GM23338 (cell line): ENCODE measurements at regions not wholly inside any gene's neighbourhood (a gene's known extent, or its start where the extent isn't known, plus 50 kb on each side); places are given as distances from the start of the nearest gene placed in this dataset.

Experiments used
- CREB1 ChIP-seq: fragments of 250-450 bp; sonication (Bioruptor Pico); IDR thresholded peaks from 2 replicates; pipeline ENCODE4 v1.5.0; 2020; ENCODE audit warnings: low read depth, mild to moderate bottlenecking, moderate library complexity
- EZH2 ChIP-seq: fragments of 200-600 bp; sonication (generic); IDR thresholded peaks from one replicate; pipeline ENCODE4 v1.8.0; 2017; ENCODE audit warnings: antibody characterized with exemption, mild to moderate bottlenecking, low read depth; ENCODE audit not compliant: unreplicated experiment
- EZH2phosphoT487 ChIP-seq: fragments of 200-600 bp; sonication (generic); IDR thresholded peaks from one replicate; pipeline ENCODE4 v1.8.1; 2018; ENCODE audit warnings: antibody characterized with exemption; ENCODE audit not compliant: unreplicated experiment
- NANOG ChIP-seq: IDR thresholded peaks from 2 replicates; pipeline ENCODE4 v1.6.1; 2016; ENCODE audit warnings: antibody characterized with exemption, borderline replicate concordance
- POLR2AphosphoS5 ChIP-seq: IDR thresholded peaks from 2 replicates; pipeline ENCODE4 v1.6.1; 2016; ENCODE audit warnings: antibody characterized with exemption, low read depth
- STAT1 ChIP-seq: IDR thresholded peaks from one replicate; pipeline ENCODE4 v1.6.1; 2016; ENCODE audit warnings: antibody characterized with exemption; ENCODE audit not compliant: unreplicated experiment
- ZNF114 ChIP-seq: fragments of 250-450 bp; sonication (Bioruptor Pico); IDR thresholded peaks from 2 replicates; pipeline ENCODE4 v1.5.0; 2020; ENCODE audit warnings: mild to moderate bottlenecking, moderate library complexity
- ZNF331 ChIP-seq: fragments of 250-450 bp; sonication (Bioruptor Pico); IDR thresholded peaks from 2 replicates; pipeline ENCODE4 v1.5.0; 2020; ENCODE audit warnings: low read depth, mild to moderate bottlenecking, moderate library complexity
- TF ChIP-seq, protein P1 (sequence below), 2 experiments: fragments of 200-600 bp in 1 of 2; sonication (generic) in 1 of 2; conservative IDR thresholded peaks; 2 replicates each; pipeline versions ENCODE4 v1.5.1 to v1.6.1; 2016 to 2017; ENCODE audit warnings: antibody characterized with exemption in 2 of 2, low read depth in 2 of 2, mild to moderate bottlenecking in 2 of 2, moderate library complexity in 1 of 2
- TF ChIP-seq, protein P2 (sequence below): IDR thresholded peaks from 2 replicates; pipeline ENCODE4 v1.6.1; 2016; ENCODE audit warnings: antibody characterized with exemption
- TF ChIP-seq, protein P3 (sequence below): IDR thresholded peaks from one replicate; pipeline ENCODE4 v1.6.1; 2018; ENCODE audit warnings: antibody characterized with exemption; ENCODE audit not compliant: unreplicated experiment
- TF ChIP-seq, protein P4 (sequence below): fragments of 250-450 bp; sonication (Bioruptor Pico); IDR thresholded peaks from 2 replicates; pipeline ENCODE4 v1.5.0; 2020; ENCODE audit warnings: mild to moderate bottlenecking, moderate library complexity

DNA sequence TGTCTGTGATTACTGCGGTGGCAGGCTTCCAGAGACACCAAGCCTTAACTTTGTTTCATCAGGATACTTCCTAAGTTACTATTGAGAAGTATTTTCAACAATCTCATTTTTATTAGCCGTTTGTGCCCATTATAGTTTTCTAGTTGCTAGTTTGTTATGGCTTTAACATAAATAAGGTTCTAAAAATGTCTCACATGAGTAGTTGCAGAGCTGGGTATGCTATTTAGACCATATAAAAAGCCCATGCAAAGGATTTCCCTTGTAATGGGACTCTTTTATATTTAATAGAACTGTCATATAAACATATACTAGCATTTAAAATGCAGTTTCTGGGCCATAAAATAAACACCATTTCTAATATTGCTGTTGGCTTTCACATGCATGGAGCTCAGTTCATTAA is 205.3 kb upstream of the TCF21 start:
- TF ChIP-seq, protein P1, sequence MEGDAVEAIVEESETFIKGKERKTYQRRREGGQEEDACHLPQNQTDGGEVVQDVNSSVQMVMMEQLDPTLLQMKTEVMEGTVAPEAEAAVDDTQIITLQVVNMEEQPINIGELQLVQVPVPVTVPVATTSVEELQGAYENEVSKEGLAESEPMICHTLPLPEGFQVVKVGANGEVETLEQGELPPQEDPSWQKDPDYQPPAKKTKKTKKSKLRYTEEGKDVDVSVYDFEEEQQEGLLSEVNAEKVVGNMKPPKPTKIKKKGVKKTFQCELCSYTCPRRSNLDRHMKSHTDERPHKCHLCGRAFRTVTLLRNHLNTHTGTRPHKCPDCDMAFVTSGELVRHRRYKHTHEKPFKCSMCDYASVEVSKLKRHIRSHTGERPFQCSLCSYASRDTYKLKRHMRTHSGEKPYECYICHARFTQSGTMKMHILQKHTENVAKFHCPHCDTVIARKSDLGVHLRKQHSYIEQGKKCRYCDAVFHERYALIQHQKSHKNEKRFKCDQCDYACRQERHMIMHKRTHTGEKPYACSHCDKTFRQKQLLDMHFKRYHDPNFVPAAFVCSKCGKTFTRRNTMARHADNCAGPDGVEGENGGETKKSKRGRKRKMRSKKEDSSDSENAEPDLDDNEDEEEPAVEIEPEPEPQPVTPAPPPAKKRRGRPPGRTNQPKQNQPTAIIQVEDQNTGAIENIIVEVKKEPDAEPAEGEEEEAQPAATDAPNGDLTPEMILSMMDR (conservative IDR thresholded peaks at IDR 0.05; ENCODE audit: low read depth in 2 of 2): no peak
- no peak for TF ChIP-seq POLR2AphosphoS5
- TF ChIP-seq, protein P2, sequence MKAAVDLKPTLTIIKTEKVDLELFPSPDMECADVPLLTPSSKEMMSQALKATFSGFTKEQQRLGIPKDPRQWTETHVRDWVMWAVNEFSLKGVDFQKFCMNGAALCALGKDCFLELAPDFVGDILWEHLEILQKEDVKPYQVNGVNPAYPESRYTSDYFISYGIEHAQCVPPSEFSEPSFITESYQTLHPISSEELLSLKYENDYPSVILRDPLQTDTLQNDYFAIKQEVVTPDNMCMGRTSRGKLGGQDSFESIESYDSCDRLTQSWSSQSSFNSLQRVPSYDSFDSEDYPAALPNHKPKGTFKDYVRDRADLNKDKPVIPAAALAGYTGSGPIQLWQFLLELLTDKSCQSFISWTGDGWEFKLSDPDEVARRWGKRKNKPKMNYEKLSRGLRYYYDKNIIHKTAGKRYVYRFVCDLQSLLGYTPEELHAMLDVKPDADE: no peak
- no peak for TF ChIP-seq EZH2
- TF ChIP-seq, protein P3, sequence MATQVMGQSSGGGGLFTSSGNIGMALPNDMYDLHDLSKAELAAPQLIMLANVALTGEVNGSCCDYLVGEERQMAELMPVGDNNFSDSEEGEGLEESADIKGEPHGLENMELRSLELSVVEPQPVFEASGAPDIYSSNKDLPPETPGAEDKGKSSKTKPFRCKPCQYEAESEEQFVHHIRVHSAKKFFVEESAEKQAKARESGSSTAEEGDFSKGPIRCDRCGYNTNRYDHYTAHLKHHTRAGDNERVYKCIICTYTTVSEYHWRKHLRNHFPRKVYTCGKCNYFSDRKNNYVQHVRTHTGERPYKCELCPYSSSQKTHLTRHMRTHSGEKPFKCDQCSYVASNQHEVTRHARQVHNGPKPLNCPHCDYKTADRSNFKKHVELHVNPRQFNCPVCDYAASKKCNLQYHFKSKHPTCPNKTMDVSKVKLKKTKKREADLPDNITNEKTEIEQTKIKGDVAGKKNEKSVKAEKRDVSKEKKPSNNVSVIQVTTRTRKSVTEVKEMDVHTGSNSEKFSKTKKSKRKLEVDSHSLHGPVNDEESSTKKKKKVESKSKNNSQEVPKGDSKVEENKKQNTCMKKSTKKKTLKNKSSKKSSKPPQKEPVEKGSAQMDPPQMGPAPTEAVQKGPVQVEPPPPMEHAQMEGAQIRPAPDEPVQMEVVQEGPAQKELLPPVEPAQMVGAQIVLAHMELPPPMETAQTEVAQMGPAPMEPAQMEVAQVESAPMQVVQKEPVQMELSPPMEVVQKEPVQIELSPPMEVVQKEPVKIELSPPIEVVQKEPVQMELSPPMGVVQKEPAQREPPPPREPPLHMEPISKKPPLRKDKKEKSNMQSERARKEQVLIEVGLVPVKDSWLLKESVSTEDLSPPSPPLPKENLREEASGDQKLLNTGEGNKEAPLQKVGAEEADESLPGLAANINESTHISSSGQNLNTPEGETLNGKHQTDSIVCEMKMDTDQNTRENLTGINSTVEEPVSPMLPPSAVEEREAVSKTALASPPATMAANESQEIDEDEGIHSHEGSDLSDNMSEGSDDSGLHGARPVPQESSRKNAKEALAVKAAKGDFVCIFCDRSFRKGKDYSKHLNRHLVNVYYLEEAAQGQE: no peak
- no peak for TF ChIP-seq EZH2phosphoT487
- no peak for TF ChIP-seq ZNF331 (CRISPR knock-in tag)
- TF ChIP-seq ZNF114 (CRISPR knock-in tag): no peak
- TF ChIP-seq CREB1: no peak
- no peak for TF ChIP-seq NANOG
- no peak for TF ChIP-seq STAT1
- TF ChIP-seq, protein P4, sequence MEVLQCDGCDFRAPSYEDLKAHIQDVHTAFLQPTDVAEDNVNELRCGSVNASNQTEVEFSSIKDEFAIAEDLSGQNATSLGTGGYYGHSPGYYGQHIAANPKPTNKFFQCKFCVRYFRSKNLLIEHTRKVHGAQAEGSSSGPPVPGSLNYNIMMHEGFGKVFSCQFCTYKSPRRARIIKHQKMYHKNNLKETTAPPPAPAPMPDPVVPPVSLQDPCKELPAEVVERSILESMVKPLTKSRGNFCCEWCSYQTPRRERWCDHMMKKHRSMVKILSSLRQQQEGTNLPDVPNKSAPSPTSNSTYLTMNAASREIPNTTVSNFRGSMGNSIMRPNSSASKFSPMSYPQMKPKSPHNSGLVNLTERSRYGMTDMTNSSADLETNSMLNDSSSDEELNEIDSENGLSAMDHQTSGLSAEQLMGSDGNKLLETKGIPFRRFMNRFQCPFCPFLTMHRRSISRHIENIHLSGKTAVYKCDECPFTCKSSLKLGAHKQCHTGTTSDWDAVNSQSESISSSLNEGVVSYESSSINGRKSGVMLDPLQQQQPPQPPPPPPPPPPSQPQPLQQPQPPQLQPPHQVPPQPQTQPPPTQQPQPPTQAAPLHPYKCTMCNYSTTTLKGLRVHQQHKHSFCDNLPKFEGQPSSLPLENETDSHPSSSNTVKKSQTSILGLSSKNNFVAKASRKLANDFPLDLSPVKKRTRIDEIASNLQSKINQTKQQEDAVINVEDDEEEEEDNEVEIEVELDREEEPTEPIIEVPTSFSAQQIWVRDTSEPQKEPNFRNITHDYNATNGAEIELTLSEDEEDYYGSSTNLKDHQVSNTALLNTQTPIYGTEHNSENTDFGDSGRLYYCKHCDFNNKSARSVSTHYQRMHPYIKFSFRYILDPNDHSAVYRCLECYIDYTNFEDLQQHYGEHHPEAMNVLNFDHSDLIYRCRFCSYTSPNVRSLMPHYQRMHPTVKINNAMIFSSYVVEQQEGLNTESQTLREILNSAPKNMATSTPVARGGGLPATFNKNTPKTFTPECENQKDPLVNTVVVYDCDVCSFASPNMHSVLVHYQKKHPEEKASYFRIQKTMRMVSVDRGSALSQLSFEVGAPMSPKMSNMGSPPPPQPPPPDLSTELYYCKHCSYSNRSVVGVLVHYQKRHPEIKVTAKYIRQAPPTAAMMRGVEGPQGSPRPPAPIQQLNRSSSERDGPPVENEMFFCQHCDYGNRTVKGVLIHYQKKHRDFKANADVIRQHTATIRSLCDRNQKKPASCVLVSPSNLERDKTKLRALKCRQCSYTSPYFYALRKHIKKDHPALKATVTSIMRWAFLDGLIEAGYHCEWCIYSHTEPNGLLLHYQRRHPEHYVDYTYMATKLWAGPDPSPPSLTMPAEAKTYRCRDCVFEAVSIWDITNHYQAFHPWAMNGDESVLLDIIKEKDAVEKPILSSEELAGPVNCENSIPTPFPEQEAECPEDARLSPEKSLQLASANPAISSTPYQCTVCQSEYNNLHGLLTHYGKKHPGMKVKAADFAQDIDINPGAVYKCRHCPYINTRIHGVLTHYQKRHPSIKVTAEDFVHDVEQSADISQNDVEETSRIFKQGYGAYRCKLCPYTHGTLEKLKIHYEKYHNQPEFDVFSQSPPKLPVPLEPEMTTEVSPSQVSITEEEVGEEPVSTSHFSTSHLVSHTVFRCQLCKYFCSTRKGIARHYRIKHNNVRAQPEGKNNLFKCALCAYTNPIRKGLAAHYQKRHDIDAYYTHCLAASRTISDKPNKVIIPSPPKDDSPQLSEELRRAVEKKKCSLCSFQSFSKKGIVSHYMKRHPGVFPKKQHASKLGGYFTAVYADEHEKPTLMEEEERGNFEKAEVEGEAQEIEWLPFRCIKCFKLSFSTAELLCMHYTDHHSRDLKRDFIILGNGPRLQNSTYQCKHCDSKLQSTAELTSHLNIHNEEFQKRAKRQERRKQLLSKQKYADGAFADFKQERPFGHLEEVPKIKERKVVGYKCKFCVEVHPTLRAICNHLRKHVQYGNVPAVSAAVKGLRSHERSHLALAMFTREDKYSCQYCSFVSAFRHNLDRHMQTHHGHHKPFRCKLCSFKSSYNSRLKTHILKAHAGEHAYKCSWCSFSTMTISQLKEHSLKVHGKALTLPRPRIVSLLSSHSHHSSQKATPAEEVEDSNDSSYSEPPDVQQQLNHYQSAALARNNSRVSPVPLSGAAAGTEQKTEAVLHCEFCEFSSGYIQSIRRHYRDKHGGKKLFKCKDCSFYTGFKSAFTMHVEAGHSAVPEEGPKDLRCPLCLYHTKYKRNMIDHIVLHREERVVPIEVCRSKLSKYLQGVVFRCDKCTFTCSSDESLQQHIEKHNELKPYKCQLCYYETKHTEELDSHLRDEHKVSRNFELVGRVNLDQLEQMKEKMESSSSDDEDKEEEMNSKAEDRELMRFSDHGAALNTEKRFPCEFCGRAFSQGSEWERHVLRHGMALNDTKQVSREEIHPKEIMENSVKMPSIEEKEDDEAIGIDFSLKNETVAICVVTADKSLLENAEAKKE (CRISPR knock-in tag): no peak
